HG03064 (cell line): ENCODE measurements at regions not wholly inside any gene's neighbourhood (a gene's known extent, or its start where the extent isn't known, plus 50 kb on each side); places are given as distances from the start of the nearest gene placed in this dataset.
"Not testable (repeated sequence)": the region's sequence is repeated elsewhere in the genome, so short reads cannot be mapped to it uniquely, and the experiment has no call there.

Experiments
- ATAC-seq: cut with Tn5 transposase; IDR thresholded peaks from one replicate; pipeline ENCODE4 v1.9.1; 2021; ENCODE audit warnings: low read depth; ENCODE audit not compliant: unreplicated experiment

DNA sequence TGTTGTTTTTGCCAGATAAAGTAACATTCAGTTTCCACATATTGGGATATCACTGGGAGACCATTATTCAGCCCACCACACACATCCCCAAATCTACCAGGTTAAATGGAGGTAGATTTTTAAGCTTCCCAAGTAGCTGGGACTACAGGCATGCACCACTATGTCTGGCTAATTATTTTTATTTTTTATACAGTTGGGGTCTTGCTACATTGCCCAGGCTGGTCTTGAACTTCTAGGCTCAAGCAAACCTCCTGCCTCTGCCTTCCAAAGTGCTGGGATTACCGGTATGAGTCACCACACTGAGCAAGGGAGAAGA is 96.6 kb upstream of the CHD2 start:
- no peak for ATAC-seq

GRCh38 chr15:92803852-92804609 is 96.1 kb upstream of the CHD2 start:
- no peak for ATAC-seq

GRCh38 chr15:92804610-92804936 is 95.6 kb upstream of the CHD2 start:
- not testable (repeated sequence) for ATAC-seq

- ATAC-seq = no peak
These were observed 94.9 kb upstream of the CHD2 start for GRCh38 chr15:92805080-92805690.

GRCh38 chr15:92806171-92806570 is 94.0 kb upstream of the CHD2 start:
- ATAC-seq = not testable (repeated sequence)

DNA sequence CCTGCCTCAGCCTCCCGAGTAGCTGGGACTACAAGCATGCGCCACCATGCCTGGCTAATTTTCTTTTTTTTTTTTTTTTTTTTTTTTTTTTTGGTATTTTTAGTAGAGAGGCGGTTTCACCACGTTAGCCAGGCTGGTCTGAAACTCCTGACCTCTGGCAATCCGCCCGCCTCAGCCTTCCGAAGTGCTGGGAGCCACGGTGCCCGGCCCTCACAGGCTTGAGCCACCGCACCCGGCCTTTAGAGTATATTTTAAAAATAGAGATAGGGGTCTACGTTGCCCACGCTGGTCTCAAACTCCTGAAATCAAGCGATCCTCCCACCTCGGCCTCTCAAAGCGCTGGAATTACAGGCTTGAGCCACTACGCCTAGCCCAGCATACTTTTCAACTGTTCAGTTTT is 93.4 kb upstream of the CHD2 start:
- no peak for ATAC-seq

- ATAC-seq = no peak
These were observed 92.1 kb upstream of the CHD2 start for GRCh38 chr15:92807971-92808571.

DNA sequence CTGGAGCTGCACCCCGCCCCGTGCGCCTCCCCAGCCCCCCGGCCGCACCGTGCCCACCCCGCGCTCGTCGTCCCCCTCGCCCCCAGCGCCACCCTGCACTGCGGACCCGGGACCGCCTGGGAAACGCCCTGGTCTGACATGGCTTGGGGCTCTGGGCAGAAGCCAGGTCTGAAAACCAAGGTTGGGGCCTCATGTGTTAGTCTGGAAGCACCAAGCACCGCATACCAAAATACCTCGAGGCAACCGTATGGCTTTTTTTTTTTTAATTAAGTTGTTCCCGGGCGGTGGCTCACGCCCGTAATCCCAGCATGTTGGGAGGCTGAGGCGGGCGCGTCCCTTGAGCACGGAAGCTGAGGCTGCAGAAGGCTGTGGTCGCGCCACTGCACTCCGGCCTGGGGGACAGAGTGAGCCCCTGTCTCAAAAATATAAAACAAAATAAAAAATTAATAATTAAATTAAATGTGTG is 91.5 kb upstream of the CHD2 start:
- ATAC-seq = peak; percentile 23

GRCh38 chr15:92809064-92809879 is 90.9 kb upstream of the CHD2 start:
- peak; percentile 75 for ATAC-seq

DNA sequence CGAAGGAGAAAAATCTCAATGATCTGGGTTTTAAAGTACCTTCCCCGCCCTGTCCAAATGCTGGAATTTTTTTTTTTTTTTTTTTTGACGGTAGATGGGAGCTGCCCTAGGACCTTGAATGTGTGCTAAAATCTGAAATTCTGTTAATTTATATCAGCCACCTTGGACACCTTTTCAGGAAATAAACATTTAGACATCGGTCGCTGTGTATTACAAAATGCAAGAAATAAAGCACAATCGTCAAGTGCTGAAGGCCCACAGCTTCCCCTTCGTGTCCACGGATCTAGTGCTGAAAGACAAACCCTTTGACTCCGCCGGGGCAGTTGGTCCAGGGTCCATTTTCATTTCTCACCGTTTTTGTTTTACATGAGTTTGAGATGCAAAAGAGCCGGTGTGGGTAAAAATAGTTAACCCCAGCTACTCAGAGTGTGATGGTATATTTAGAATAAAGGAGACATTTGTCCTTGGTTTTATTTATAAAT is 90.2 kb upstream of the CHD2 start:
- no peak for ATAC-seq

- ATAC-seq = no peak
These were observed 89.5 kb upstream of the CHD2 start for GRCh38 chr15:92810418-92811138.

DNA sequence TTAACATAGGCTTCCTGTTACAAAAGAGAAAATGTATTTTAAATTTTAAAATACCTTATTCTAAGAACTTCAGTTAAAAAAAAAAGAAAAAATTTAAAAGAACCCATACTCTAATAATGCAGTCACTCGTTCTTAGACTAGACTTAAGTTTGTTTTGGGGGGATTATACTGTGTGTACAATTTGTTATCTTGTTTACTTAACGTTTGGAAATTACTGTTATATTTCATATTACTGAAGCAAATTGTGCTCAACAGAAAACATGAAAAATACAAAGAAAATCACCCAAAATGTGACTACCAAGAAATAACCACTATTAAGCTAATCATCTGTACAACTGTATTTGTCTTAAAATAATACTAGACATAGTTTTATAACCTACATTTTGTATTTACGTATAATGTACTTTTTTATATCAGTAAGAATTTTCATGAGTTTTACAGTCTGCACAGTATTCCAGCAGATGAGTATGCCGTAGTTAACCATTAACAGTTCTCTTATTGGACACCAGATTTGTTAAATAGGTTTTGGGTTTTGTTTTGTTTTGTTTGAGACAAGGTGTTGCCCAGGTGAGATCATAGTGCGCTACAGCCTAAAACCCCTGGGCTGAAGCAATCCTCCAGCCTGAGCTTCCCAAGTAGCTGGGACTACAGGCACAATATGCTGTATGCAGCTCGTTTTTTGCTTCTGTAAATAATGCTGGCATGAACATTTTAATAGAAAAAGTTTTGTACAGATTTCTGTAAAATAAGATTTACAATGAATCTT is 88.8 kb upstream of the CHD2 start:
- no peak for ATAC-seq

GRCh38 chr15:92812271-92812670 is 87.9 kb upstream of the CHD2 start:
- no peak for ATAC-seq

GRCh38 chr15:92813485-92813884 is 86.6 kb upstream of the CHD2 start:
- ATAC-seq = no peak

- ATAC-seq = no peak
These were observed 82.7 kb upstream of the CHD2 start for GRCh38 chr15:92817339-92817886.

GRCh38 chr15:92818651-92819277 is 81.4 kb upstream of the CHD2 start:
- no peak for ATAC-seq

- no peak for ATAC-seq
These were observed 80.6 kb upstream of the CHD2 start for GRCh38 chr15:92819278-92820235.
